ENCODE measurements at regions not wholly inside any gene's neighbourhood (a gene's known extent, or its start where the extent isn't known, plus 50 kb on each side); places are given as distances from the start of the nearest gene placed in this dataset.
"Not testable (repeated sequence)": the region's sequence is repeated elsewhere in the genome, so short reads cannot be mapped to it uniquely, and the experiment has no call there.

- Histone ChIP-seq H3K4me1 (ENCODE audit: control insufficient read depth in 1 of 2, insufficient read depth in 1 of 2, low read depth in 1 of 2, low read length in 1 of 2) (no peaks in the 10 kb centered on the region), H3K36me3 (no peaks in the 10 kb centered on the region), H3K27ac (no peak overlapping the region), H3K9me3 (no peaks in the 10 kb centered on the region), H3K4me3 (ENCODE audit: low read depth in 1 of 2, low read length in 1 of 2) (no peak overlapping the region), H3K27me3 (no peaks in the 10 kb centered on the region)
- TF ChIP-seq CTCF (IDR thresholded peaks at IDR 0.05), result no peak
Observed at GRCh38 chr12:88820012-88820411, 239.7 kb upstream of the KITLG start.

- Histone ChIP-seq H3K36me3 (no peaks in the 10 kb centered on the region), H3K9me3 (no peaks in the 10 kb centered on the region), H3K27ac (no peak overlapping the region), H3K4me3 (ENCODE audit: low read depth in 1 of 2, low read length in 1 of 2) (no peak overlapping the region), H3K4me1 (ENCODE audit: control insufficient read depth in 1 of 2, insufficient read depth in 1 of 2, low read depth in 1 of 2, low read length in 1 of 2) (no peaks in the 10 kb centered on the region), H3K27me3 (no peaks in the 10 kb centered on the region)
- TF ChIP-seq CTCF (IDR thresholded peaks at IDR 0.05), result no peak
Observed at GRCh38 chr12:88816201-88816600, 235.9 kb upstream of the KITLG start.

GRCh38 chr12:88814779-88815178, 234.5 kb upstream of the KITLG start:
- Histone ChIP-seq H3K4me3 (ENCODE audit: low read depth in 1 of 2, low read length in 1 of 2) (no peak overlapping the region), H3K36me3 (no peaks in the 10 kb centered on the region), H3K27me3 (no peaks in the 10 kb centered on the region), H3K27ac (no peak overlapping the region), H3K9me3 (no peaks in the 10 kb centered on the region), H3K4me1 (ENCODE audit: control insufficient read depth in 1 of 2, insufficient read depth in 1 of 2, low read depth in 1 of 2, low read length in 1 of 2) (no peaks in the 10 kb centered on the region)
- TF ChIP-seq CTCF (IDR thresholded peaks at IDR 0.05), result no peak

- H3K36me3 ChIP-seq, result no peaks in the 10 kb centered on the region
- H3K9me3 ChIP-seq, result no peaks in the 10 kb centered on the region
- TF ChIP-seq CTCF (IDR thresholded peaks at IDR 0.05), result no peak
- no peaks in the 10 kb centered on the region for H3K4me1 ChIP-seq (ENCODE audit: control insufficient read depth in 1 of 2, insufficient read depth in 1 of 2, low read depth in 1 of 2, low read length in 1 of 2)
- no peak overlapping the region for H3K27ac ChIP-seq
- no peak overlapping the region for H3K4me3 ChIP-seq (ENCODE audit: low read depth in 1 of 2, low read length in 1 of 2)
- no peaks in the 10 kb centered on the region for H3K27me3 ChIP-seq
Observed at GRCh38 chr12:88812610-88813009, 232.3 kb upstream of the KITLG start.

- Histone ChIP-seq H3K27me3 (no peaks in the 10 kb centered on the region), H3K9me3 (no peaks in the 10 kb centered on the region), H3K36me3 (no peaks in the 10 kb centered on the region), H3K4me3 (ENCODE audit: low read depth in 1 of 2, low read length in 1 of 2) (no peak overlapping the region), H3K27ac (no peak overlapping the region), H3K4me1 (ENCODE audit: control insufficient read depth in 1 of 2, insufficient read depth in 1 of 2, low read depth in 1 of 2, low read length in 1 of 2) (no peaks in the 10 kb centered on the region)
- no peak for TF ChIP-seq CTCF (IDR thresholded peaks at IDR 0.05)
Observed at GRCh38 chr12:88810806-88811205, 230.5 kb upstream of the KITLG start.

GRCh38 chr12:88809841-88810240, 229.6 kb upstream of the KITLG start:
- not testable (repeated sequence) for H3K4me1 ChIP-seq (ENCODE audit: control insufficient read depth in 1 of 2, insufficient read depth in 1 of 2, low read depth in 1 of 2, low read length in 1 of 2); H3K27me3 ChIP-seq; H3K4me3 ChIP-seq (ENCODE audit: low read depth in 1 of 2, low read length in 1 of 2); H3K27ac ChIP-seq; H3K9me3 ChIP-seq; H3K36me3 ChIP-seq
